22Rv1 (cell line): ENCODE measurements at regions not wholly inside any gene's neighbourhood (a gene's known extent, or its start where the extent isn't known, plus 50 kb on each side); places are given as distances from the start of the nearest gene placed in this dataset.

Experiments used
- CTCF ChIP-seq: fragments of 450-650 bp; IDR thresholded peaks from 2 replicates; pipeline ENCODE4 v1.5.1; 2017; ENCODE audit warnings: mild to moderate bottlenecking
- ZFX ChIP-seq: fragments of 450-650 bp; IDR thresholded peaks from 2 replicates; pipeline ENCODE4 v1.6.1; 2017; ENCODE audit warnings: antibody characterized with exemption, borderline replicate concordance

GRCh38 chr2:118604811-118605210 is 242.6 kb downstream of the EN1 start:
- no peak for TF ChIP-seq ZFX
- TF ChIP-seq CTCF, result no peak
